NCI-H1105 (cell line): ENCODE measurements at regions not wholly inside any gene's neighbourhood (a gene's known extent, or its start where the extent isn't known, plus 50 kb on each side); places are given as distances from the start of the nearest gene placed in this dataset.
"Not testable (repeated sequence)": the region's sequence is repeated elsewhere in the genome, so short reads cannot be mapped to it uniquely, and the experiment has no call there.

ENCODE experiments used
- DNase-seq: peaks from one replicate; lab custom pipeline; 2025; lab: John Stamatoyannopoulos, UW

DNA sequence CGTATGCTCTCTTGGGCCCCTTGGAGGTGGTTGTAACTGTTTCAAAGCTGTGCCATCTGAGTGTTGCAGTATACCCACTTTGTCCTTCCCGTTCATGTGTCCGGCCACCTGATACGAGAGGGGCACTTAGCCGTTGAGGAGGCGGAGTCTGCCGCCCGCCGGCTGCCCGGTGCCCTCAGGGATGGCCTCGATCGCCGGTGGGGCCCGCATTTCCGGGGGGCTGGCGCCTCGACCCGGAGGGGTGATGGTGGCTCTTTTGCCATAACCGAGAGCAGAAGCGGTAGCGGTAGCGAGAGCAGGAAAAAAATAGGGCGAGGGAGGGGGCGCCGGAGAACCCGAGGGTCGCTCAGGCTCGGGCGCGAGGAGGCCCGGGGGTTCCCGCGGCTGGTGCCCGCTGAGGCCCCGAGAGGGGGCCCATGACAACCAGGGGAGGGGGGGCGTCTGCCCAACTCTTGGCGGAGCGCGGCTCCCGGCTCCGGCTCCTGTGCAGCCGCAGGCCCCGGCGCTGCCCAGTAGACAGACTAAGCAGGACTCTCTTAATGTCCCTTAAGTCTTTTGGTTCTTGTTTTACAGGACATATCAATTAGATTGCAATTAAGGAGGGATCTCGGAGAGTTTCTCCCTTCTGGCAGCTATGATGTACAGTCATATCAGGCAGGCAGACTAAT is 342.7 kb upstream of the SGCG start:
- no peak for DNase-seq

DNA sequence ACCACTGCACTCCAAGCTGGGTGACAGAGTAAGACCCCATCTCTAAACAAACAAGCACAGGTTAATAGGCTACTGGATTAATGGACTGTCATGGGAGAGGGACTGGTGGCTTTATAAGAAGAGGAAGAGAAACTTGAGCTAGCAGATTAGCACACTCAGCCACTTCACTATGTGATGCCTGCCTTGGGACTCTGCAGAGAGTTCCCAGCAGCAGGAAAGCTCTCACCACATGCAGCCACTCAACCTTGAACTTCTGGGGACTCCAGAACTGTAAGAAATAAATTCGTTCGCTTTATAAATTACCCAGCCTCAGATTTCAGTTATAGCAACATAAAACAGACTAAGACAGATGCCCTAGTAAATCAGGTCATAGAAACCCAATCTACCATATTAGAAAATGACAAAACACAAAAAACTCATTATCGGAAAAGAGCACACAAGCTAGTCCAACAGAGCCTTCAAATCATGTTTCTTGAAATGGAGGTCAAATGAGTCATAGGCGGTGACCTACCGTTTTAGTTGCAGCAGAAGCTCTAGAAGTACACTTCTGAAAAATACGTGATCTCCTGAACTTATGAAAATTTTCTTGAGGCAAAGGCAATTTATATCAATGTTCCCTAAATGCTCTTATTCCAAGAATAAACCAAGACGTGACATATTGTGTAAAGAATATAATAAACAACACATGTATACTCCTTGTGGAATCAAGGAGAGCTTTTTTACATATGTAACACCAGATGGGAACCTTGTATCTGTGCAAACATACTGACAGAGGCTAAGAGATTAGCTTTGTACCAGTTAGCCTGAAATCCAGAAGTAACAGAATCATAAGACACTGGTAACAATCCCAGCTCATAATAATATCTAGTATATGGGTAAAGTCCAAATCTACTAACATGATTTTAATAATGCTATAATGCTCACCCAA is 340.9 kb upstream of the SGCG start:
- no peak for DNase-seq

GRCh38 chr13:22846551-22846950 is 334.2 kb upstream of the SGCG start:
- DNase-seq = no peak

DNA sequence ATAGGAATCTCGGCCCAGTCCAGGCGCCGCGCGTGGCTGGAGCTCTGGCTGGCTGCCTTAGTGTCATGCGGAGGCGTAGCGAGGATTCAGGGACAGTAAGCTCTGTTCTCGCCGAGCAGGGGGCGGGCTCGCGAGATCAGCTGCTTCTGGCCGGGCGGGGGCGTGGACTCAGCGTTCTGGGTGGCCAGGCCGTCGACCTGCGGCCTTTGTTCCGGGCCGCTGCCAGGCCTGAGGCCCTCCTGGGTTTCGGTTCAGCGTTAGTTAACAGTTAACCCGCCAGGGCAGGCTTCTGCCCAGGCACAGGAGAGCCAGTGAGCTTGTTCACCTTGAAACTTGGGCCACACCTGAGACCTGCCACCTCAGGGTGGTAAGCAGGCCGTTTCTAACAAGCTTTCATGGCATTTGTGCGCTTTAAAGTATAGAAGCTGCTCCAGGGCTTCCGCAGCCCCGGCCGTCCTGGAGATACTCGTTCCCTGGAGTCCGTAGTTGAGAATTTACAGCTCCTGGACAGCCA is 332.2 kb upstream of the SGCG start:
- no peak for DNase-seq

GRCh38 chr13:22855926-22856325 is 324.9 kb upstream of the SGCG start:
- no peak for DNase-seq

DNA sequence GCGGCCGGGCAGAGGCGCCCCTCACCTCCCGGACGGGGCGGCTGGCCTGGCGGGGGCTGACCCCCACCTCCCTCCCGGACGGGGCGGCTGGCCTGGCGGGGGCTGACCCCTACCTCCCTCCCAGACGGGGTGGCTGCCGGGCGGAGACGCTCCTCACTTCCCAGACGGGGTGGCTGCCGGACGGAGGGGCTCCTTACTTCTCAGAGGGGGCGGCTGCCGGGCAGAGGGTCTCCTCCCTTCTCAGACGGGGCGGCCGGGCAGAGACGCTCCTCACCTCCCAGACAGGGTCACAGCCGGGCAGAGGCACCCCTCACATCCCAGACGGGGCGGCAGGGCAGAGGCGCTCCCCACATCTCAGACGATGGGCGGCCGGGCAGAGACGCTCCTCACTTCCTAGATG is 321.8 kb upstream of the SGCG start:
- not testable (repeated sequence) for DNase-seq

GRCh38 chr13:22859411-22859810 is 321.4 kb upstream of the SGCG start:
- DNase-seq = not testable (repeated sequence)

DNA sequence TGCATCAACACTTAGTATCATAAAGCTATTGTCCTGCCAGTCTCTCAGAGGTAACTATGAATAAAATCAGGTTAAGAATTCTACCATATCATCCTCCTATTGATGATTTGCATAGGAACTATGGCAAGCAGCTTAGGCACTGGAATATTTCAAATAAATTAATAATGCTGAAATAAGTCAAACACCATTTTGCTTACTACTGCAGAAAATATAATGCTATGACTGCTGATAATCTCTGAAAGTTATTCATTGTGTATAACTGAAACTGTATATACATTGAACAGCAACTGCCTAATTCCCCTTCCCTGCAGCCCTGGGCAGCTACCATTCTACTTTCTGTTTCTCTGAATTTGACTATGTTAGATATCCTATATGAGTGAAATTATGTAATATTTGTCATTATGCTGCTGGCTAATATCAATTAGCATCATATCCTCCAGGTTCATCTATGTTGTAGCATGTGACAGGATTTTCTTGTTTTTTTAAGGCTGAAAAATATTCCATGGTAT is 318.8 kb upstream of the SGCG start:
- no peak for DNase-seq

GRCh38 chr13:22862478-22862877 is 318.3 kb upstream of the SGCG start:
- no peak for DNase-seq

DNA sequence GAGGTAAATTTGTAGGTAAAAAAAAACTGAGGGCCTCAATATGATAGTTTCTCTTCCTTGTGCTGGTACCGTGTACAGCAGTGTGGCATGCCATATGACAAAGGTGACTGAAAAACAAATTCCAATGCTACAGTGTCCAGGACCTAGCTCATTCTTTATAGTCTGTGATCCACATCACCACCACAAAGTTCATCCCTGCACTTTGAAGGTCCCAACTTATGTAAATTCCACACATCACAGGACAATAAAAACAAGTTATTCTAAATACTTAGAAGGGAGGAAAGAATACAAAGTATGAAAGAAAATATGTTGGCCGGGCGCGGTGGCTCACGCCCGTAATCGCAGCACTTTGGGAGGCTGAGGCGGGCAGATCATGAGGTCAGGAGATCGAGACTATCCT is 314.6 kb upstream of the SGCG start:
- DNase-seq = no peak

- no peak for DNase-seq
Observed at GRCh38 chr13:22871231-22871630, 309.5 kb upstream of the SGCG start.

DNA sequence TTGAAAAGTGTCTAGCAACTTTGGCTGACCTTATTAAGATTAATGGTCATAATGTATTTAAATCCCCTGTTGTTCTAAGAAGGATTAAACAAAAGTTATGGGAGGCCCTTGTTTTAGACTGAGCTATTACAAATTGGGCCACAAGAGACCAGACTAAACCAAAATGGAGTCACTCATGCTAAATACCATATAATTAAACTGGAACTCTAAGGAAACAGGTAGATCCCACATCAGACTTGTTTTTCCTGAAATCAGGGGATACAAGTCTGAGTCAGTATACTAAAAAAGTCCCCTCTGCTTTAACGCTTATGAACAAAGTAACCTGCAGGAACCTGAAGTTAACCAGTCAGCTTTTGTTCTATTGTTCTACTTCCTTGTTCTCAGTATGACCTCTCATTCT is 305.9 kb upstream of the SGCG start:
- no peak for DNase-seq

- DNase-seq = no peak
Observed at GRCh38 chr13:22877421-22877820, 303.4 kb upstream of the SGCG start.

DNA sequence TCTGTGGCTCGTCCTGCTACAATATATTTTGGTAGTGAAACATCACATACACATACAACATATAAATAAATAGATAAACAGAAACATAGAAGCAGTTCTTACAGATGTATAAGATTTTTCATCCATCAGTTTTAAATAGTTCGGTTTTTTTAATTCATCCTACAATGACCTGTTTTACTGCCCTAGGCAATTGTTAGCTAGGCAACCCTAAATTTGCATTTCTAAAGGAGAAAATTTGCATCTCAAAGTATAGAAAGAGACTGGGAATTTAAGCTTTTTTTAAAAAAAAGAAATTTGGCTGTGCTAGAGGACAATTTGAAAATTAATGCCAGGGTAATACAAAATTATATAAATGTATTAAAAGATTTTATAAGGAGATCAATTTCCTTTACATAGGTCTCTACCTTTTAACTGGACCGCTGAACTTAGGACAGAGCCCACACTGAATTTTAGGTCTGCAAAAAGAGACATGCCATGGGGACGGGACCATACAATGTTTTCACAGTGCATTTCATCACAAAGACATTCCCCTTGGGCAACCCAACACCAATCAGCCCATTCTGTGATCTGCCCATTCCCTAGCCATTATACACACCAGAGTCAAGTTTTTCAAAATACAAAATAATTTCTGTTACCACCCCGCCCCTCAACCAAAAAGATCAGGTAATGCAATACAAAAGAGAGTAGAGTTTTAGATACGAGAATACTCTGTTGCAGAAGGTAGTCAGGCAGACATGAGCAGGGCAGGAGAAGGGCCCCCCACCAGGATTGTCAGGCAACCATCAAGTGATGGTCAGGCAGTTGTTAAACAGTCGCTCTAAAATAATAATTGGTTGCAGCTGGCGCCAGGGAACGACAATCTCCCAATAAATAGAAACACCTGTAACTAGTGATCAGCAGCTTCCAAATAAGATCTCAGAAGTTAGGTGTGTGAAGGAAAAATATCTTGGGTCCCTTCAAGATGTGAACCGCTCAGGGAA is 299.7 kb upstream of the SGCG start:
- no peak for DNase-seq

GRCh38 chr13:22881721-22882608 is 298.8 kb upstream of the SGCG start:
- not testable (repeated sequence) for DNase-seq

- no peak for DNase-seq
Observed at GRCh38 chr13:22883262-22883840, 297.4 kb upstream of the SGCG start.

DNA sequence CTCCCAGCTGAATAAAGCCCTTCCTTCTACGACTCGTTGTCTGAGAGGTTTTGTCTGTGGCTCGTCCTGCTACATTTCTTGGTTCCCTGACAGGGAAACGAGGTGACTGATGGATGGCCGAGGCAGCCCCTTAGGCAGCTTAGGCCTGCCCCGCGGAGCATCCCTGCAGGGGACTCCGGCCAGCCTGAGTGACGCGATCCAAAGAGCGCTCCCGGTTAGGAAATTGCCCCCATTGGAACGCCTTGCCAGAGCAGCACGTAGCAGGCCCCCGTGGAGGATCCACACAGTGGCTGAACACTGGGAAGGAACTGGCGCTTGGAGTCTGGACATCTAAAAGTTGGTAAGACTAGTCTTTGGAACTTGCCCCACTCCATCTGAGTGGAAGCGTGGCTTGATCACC is 296.8 kb upstream of the SGCG start:
- DNase-seq = no peak

- DNase-seq = not testable (repeated sequence)
Observed at GRCh38 chr13:22886061-22886460, 294.7 kb upstream of the SGCG start.

DNA sequence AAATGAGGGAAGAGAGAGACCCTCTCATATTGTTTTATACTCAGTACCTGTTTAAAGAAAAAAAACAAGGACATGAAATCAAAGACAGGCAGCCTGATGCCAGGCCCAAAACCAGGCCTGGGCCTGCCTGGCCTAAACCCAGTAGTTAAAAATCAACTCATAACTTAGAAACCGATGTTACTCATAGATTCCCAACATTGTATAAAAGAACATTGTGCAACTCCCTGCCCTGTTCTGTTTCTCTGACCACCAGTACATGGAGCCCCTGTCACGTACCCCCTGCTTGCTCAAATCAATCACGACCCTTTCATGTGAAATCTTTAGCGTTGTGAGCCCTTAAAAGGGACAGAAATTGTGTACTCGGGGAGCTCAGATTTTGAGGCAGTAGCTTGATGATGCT is 291.4 kb upstream of the SGCG start:
- DNase-seq = not testable (repeated sequence)

- DNase-seq = no peak
Observed at GRCh38 chr13:22893204-22893603, 287.6 kb upstream of the SGCG start.
